OCI-M2 (cell line): ENCODE measurements at regions not wholly inside any gene's neighbourhood (a gene's known extent, or its start where the extent isn't known, plus 50 kb on each side); places are given as distances from the start of the nearest gene placed in this dataset.

Experiments
- DNase-seq: peaks from one replicate; lab custom pipeline; 2025; ENCODE audit not compliant: unreplicated experiment; lab: John Stamatoyannopoulos, UW

DNA sequence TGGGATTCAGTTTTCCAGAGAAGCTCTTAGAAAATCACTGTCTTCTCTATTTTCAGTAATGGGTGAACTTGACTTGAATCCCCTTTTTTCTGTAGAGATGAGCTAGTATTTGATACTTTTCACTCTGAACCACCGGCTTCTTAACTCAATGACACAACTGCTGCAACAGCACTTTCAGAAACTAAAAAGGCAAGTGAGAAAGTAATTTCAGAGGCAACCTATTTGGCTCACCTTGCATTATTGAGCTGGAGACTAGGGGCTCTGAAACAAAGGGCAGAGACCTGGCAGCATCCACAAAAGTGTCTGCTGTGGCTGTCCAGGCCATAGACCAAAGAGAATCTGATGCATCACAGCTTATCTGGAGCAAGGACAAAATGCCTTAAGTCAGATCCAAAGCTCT lies 289.8 kb upstream of the IRAK1BP1 start:
- DNase-seq, result no peak

DNA sequence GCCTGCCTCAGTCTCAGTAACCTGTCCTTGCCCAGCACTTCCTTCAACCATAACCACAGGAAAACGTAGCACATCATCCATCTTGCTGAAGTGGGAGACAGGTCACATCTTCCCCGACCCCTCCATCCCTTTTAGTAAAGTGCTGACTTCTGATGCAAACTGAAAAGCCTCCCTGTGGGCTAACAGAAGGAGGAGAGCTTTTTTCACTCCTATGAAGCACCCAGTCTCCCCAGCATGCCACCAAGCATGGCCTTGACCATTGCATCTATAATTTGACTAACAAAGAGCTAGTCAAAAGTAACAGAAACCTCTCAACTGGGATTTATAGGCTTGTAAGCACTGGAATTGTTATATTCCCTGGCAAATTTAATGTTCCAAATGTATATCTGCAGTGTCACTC lies 288.9 kb upstream of the IRAK1BP1 start:
- DNase-seq, result no peak

- no peak for DNase-seq
Measured at GRCh38 chr6:78580923-78581322, 286.4 kb upstream of the IRAK1BP1 start.

- DNase-seq, result no peak
Measured at GRCh38 chr6:78583079-78583478, 284.3 kb upstream of the IRAK1BP1 start.

- DNase-seq, result no peak
Measured at GRCh38 chr6:78589436-78589835, 277.9 kb upstream of the IRAK1BP1 start.

GRCh38 chr6:78593898-78594667 lies 273.3 kb upstream of the IRAK1BP1 start:
- DNase-seq, result no peak

DNA sequence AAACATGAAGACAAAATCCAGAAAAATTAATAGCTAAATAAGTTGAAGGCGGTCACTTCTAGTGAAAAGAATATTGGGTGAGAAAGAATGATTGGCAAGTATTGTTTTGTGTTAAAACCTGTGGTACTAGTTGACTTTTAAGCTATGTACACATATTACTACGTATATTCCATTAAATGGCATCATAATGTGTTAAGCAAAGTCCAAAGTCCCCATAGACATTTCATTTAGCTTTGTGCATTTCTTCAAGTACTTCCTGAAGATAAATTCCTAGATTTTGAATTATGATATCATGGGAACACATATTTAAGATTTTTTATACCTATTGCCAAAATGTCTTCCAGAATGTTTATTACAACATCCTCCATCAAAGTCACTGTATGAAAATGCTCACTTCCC lies 272.7 kb upstream of the IRAK1BP1 start:
- no peak for DNase-seq

DNA sequence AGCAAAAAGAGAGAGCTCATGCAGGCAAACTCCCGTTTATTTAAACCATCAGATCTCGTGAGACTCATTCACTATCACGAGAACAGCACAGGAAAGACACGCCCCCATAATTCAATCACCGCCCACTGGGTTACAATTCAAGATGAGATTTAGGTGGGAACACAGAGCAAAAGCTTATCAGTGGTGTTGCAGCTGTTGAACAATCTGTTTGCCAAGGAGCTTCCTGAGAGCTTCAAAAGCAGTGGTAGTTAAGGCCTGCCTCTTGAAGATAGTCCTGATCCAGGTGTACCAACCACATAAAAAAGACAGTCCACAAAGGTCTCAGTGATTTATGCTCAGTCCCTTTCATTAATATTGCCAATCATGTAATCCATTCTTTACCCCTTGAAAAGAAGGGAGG lies 269.4 kb upstream of the IRAK1BP1 start:
- no peak for DNase-seq

- DNase-seq, result no peak
Measured at GRCh38 chr6:78598966-78599365, 268.4 kb upstream of the IRAK1BP1 start.

DNA sequence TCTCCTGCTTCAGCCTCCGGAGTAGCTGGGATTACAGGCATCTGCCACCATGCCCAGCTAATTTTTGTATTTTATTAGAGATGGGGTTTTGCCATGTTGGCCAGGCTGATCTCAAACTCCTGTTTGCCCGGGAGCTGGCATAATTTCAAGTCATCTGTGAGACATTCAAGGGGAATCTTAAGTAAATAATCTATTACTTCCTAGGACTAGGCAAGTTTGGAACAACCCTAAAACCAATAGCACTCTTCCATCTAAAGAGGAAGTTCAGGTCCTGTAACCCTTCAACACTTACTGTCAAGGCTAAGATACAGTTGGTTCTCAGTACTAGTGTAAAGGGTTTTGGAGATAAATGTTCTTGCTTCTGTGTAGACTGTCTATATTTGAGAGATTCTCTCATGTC lies 267.8 kb upstream of the IRAK1BP1 start:
- DNase-seq, result no peak

DNA sequence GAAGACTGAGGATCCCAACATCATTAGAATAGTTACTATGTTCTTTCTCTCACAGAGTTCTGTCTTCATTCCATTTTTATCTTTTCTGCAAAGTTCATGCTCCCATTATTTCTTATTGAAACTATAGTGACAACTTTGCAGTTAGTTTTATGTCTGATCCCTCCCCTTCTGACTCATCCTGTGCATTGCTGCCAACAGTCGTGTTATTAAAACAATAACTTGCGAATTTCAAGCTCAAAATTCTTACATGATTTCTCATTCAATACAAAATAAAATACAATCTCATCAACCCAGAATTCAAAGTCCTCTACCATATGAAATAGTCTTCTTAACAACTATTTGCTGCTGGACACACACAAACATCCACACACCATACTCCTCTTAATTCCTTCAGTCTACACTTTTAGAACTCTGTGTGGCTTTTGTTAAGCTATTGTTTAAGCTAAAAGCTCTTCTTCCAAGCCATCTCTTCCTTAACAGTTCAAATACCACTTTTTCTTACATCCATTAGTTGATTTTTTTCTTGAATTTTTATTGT lies 261.4 kb upstream of the IRAK1BP1 start:
- DNase-seq, result no peak

DNA sequence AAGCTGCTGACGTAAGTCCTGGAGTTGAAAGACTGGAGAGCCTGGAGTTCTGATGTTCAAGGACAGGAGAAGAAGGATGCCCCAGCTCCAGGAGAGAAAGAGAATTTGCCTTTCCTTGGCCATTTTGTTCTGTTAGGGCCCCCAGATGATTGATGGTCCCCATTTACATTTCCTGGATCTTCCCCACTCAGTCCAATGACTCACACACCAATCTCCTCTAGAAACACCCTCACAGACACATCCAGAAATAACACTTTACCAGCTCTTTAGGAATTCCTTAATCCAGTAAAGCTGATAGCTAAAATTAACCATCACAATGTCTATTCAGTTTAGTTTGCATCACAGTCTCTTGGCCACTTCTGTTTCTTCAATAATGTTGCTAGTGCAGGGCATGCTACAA lies 260.2 kb upstream of the IRAK1BP1 start:
- DNase-seq, result no peak

- no peak for DNase-seq
Measured at GRCh38 chr6:78611102-78611620, 256.2 kb upstream of the IRAK1BP1 start.

DNA sequence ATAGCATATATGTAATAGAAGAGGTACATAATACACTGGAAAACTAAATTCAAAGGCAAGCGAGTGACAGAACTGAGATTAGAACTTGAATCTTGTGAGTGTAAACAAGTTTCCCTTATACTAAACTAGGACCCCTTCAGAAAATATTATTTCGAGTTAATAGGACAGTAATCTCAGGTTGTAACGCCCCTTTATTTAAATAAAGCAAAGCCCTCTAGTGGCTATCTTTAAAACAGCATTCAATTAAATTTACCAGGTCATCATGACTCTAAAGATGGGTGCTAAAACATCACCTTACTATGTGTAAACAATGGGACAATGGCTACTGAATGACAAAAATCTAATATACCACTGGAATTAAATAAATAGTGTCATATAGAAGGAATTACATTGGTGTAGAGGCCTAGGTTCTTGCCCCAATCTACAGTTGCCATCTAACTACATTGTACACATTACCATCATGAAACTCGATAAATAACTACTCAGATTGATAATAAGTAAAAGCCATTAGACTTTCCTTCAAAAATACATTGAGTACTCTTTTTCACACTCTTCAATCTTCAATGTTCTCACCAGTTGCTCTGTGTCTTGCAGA lies 255.4 kb upstream of the IRAK1BP1 start:
- no peak for DNase-seq

GRCh38 chr6:78614961-78615360 lies 252.4 kb upstream of the IRAK1BP1 start:
- DNase-seq, result no peak

GRCh38 chr6:78615430-78615904 lies 251.9 kb upstream of the IRAK1BP1 start:
- no peak for DNase-seq

DNA sequence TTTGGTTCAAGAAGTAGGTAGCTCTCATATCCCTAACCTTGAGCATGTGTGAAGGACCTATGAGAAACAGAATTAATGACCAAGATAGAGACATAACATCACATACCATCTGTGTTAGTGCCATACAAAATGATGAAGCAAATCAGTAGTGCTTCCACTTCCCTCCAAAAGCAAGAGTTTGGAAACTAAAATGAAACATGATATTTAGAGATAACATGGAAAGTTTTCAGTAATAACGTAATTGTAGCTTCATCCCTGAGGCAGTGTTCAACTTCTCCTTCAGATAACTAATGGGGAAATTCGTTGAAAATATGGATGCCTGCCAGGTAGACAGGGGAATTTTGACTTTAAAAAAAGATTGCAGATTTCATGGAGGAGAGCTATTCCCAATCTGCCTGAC lies 248.4 kb upstream of the IRAK1BP1 start:
- no peak for DNase-seq

- no peak for DNase-seq
Measured at GRCh38 chr6:78623554-78623953, 243.8 kb upstream of the IRAK1BP1 start.

GRCh38 chr6:78629154-78629721 lies 238.1 kb upstream of the IRAK1BP1 start:
- DNase-seq, result no peak

DNA sequence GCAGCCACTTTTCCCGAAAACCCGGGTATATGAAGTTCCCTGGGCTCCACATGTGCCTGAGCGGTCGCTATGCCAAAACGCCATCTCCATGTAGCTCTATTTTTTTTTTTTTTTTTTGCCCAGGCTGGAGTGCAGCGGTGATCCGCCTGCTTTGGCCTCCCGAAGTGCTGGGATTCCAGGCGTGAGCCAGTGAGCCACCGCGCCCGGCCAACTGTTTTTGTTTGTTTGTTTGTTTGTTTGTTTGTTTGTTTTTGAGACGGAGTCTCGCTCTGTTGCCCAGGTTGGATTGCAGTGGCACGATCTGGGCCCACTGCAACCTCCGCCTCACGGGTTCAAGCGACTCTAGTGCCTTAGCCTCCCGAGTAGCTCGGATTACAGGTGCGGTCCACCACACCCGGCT lies 237.5 kb upstream of the IRAK1BP1 start:
- DNase-seq, result no peak

DNA sequence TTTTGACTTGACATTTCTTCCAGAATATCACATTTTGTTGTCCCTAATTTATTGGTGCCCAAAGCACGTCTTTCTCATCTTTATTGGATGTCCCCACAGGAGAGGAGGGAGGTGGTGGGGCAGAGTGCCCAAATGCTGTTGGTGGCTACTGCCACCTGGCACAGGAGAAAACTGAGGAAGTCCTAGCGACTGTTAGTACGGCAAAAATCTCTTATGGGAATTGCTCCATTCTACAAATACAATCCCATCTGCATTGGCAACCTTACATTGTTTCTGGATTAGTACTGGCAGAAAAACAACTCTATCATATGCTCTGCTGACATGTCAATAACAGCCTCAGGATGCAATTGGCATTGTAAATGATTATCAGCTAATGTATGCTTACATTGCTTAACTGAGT lies 235.4 kb upstream of the IRAK1BP1 start:
- DNase-seq, result no peak
